Brain microvascular endothelial cell (primary cell): ENCODE measurements at regions not wholly inside any gene's neighbourhood (a gene's known extent, or its start where the extent isn't known, plus 50 kb on each side); places are given as distances from the start of the nearest gene placed in this dataset.
"Not testable (repeated sequence)": the region's sequence is repeated elsewhere in the genome, so short reads cannot be mapped to it uniquely, and the experiment has no call there.

Experiments
- DNase-seq: peaks from one replicate; pipeline ENCODE4 v3.0.0-alpha.2; 2020
- H3K27ac ChIP-seq: fragments of 250-450 bp; sonication (Bioruptor Pico); 2 replicates; pipeline ENCODE4 v1.5.1; 2020; ENCODE audit warnings: mild to moderate bottlenecking, moderate library complexity
- H3K27me3 ChIP-seq: fragments of 250-450 bp; sonication (Bioruptor Pico); replicated peaks from 2 replicates; pipeline ENCODE4 v1.5.1; 2020; ENCODE audit warnings: mild to moderate bottlenecking
- H3K36me3 ChIP-seq: fragments of 250-450 bp; sonication (Bioruptor Pico); replicated peaks from 2 replicates; pipeline ENCODE4 v1.5.1; 2020; ENCODE audit warnings: mild to moderate bottlenecking
- H3K4me3 ChIP-seq: 2 replicates; pipeline ENCODE4 v1.5.1; 2011; ENCODE audit warnings: low read depth, mild to moderate bottlenecking, control low read depth, low read length, moderate library complexity
- CTCF ChIP-seq: IDR thresholded peaks from 2 replicates; pipeline ENCODE4 v1.5.1; 2011; ENCODE audit warnings: low read depth, mild to moderate bottlenecking, moderate library complexity, low read length, control low read depth, inconsistent platforms; ENCODE audit errors: missing control alignments
- in situ Hi-C: cut with HindIII; loops from 2 replicates; pipeline ENCODE4 v1.10.0; 2017; ENCODE audit warnings: low sequenced_read_pairs, low pct_ligation_motif_present

DNA sequence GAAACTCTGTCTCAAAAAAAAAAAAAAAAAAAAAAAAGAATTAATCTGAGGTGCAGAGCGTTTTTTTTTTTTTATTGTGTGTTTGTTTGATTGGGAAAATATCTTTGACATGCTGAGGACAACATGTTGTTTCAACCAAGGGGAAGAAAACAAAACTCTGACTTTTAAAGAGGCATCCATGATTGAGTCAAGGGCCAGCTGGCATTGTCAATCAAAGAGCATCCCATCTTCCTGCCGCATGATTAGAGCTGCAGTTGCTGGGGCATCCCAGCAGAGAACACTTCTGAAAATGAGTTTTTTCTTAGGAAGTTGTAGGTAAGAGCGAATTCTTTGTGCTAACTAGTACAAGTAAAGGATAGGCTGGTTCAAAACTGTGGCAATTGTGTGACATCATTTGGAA, 200.9 kb upstream of the DAAM1 start:
- Histone ChIP-seq H3K36me3 (no peaks in the 10 kb centered on the region), H3K4me3 (no peak overlapping the region), H3K27ac (no peak overlapping the region), H3K27me3 (no peaks in the 10 kb centered on the region)
- DNase-seq: no peak
- no peak for TF ChIP-seq CTCF
- in situ Hi-C loops: no loop called here

GRCh38 chr14:58992935-58993334, 195.5 kb upstream of the DAAM1 start:
- H3K27ac ChIP-seq: no peak overlapping the region
- no peak for DNase-seq
- H3K36me3 ChIP-seq: no peaks in the 10 kb centered on the region
- in situ Hi-C loops: no loop called here
- TF ChIP-seq CTCF: no peak
- no peak overlapping the region for H3K4me3 ChIP-seq
- H3K27me3 ChIP-seq: no peaks in the 10 kb centered on the region

GRCh38 chr14:58994130-58994529, 194.3 kb upstream of the DAAM1 start:
- Histone ChIP-seq H3K27ac (no peak overlapping the region), H3K27me3 (no peaks in the 10 kb centered on the region), H3K4me3 (no peak overlapping the region), H3K36me3 (no peaks in the 10 kb centered on the region)
- no peak for TF ChIP-seq CTCF
- DNase-seq: no peak
- in situ Hi-C loops: no loop called here

DNA sequence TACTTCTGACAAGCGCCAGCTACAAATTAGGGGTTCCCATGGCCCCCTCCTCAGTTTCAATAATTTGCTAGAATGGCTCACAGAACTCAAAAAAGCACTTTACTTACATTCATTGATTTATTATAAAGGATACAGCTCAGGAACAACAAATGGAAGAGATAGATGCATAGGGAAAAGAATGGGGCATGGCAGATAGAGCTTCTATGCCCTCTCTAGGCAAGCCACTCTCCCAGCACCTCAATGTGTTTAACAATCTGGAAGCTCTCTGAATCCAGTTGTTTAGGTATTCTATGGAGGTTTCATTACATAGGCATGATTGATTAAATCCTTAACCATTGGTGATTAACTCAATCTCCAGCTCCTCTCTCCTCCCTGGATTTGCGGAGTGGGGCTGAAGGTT, 184.5 kb upstream of the DAAM1 start:
- Histone ChIP-seq H3K27me3 (no peaks in the 10 kb centered on the region), H3K4me3 (no peak overlapping the region), H3K27ac (no peak overlapping the region), H3K36me3 (no peaks in the 10 kb centered on the region)
- in situ Hi-C loops: no loop called here
- DNase-seq: no peak
- TF ChIP-seq CTCF: peak; percentile 44

GRCh38 chr14:59006179-59006578, 182.3 kb upstream of the DAAM1 start:
- H3K36me3 ChIP-seq, H3K27ac ChIP-seq, H3K27me3 ChIP-seq, DNase-seq, in situ Hi-C loops, H3K4me3 ChIP-seq: not testable (repeated sequence)

DNA sequence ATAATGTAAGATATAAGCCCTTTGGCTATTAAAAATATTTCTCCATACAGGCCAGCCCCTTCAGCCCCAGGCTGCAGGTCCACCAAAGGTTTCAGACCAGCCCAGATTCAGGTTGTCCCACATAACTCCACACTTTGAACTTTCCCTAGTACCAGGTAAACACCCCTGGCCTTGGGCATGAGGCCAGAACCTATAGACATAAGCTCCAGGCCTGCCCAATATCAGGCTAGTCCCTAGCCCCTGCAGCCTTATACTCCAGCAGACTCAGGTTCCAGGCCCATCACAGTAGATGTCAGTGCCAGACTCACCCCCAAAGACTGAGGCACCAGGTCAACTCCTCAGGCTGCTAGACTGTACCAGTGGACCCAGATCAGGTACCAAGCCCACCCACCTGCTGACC, 178.5 kb upstream of the DAAM1 start:
- H3K27ac ChIP-seq: no peak overlapping the region
- no peaks in the 10 kb centered on the region for H3K27me3 ChIP-seq
- TF ChIP-seq CTCF: no peak
- no peak for DNase-seq
- H3K4me3 ChIP-seq: no peak overlapping the region
- H3K36me3 ChIP-seq: no peaks in the 10 kb centered on the region
- in situ Hi-C loops: no loop called here
